ENCODE measurements at regions not wholly inside any gene's neighbourhood (a gene's known extent, or its start where the extent isn't known, plus 50 kb on each side); places are given as distances from the start of the nearest gene placed in this dataset.

- ATAC-seq (no peak), DNase-seq (no peak)
- intact Hi-C loops (cut with DNase I), result no loop called here
- H3K27ac ChIP-seq, result no peak overlapping the region
- TF ChIP-seq CTCF (IDR thresholded peaks at IDR 0.05), result no peak
- no peaks in the 10 kb centered on the region for H3K27me3 ChIP-seq
- 63 to 66% methylated on average over 1 of the region's 1 CpG for WGBS, 2 donors
- no peaks in the 10 kb centered on the region for H3K9me3 ChIP-seq
- no peak overlapping the region for H3K4me3 ChIP-seq
- peaks cover 0 to 9% (median 0%) of the 10 kb centered on the region in 9 donors for H3K4me1 ChIP-seq
- no peaks in the 10 kb centered on the region for H3K36me3 ChIP-seq
Measured at GRCh38 chr12:58419905-58420304, 478.5 kb downstream of the ATP23 start.

GRCh38 chr12:58420503-58420902, 479.1 kb downstream of the ATP23 start:
- no peaks in the 10 kb centered on the region for H3K27me3 ChIP-seq
- H3K27ac ChIP-seq, result no peak overlapping the region
- 70 to 81% methylated on average over 4 of the region's 4 CpGs for WGBS, 2 donors
- intact Hi-C loops (cut with DNase I), result no loop called here
- TF ChIP-seq CTCF (IDR thresholded peaks at IDR 0.05), result no peak
- H3K9me3 ChIP-seq, result no peaks in the 10 kb centered on the region
- H3K4me3 ChIP-seq, result no peak overlapping the region
- H3K36me3 ChIP-seq, result no peaks in the 10 kb centered on the region
- ATAC-seq, result no peak
- DNase-seq, result no peak
- H3K4me1 ChIP-seq, result peaks cover 0 to 10% (median 6%) of the 10 kb centered on the region in 9 donors

- no peaks in the 10 kb centered on the region for H3K36me3 ChIP-seq
- no peaks in the 10 kb centered on the region for H3K27me3 ChIP-seq
- peaks cover 0 to 21% (median 10%) of the 10 kb centered on the region in 9 donors for H3K4me1 ChIP-seq
- 78 to 98% methylated on average over 3 of the region's 3 CpGs for WGBS, 2 donors
- intact Hi-C loops (cut with DNase I), result no loop called here
- H3K9me3 ChIP-seq, result no peaks in the 10 kb centered on the region
- no peak overlapping the region for H3K27ac ChIP-seq
- no peak for TF ChIP-seq CTCF (IDR thresholded peaks at IDR 0.05)
- H3K4me3 ChIP-seq, result no peak overlapping the region
- DNase-seq (no peak), ATAC-seq (no peak)
Measured at GRCh38 chr12:58421990-58422389, 480.6 kb downstream of the ATP23 start.

GRCh38 chr12:58424735-58425392, 483.5 kb downstream of the ATP23 start:
- WGBS, 2 donors, result 49 to 63% methylated on average over 1 of the region's 1 CpG
- peak overlapping the region in 1 of 10 donors; percentile 62 for H3K27ac ChIP-seq
- no peaks in the 10 kb centered on the region for H3K36me3 ChIP-seq

More at GRCh38 chr12:58424735-58425392, 483.5 kb downstream of the ATP23 start:
- intact Hi-C loops (cut with DNase I), result no loop called here
- Histone ChIP-seq H3K4me1 (peaks cover 0 to 21% (median 10%) of the 10 kb centered on the region in 9 donors), H3K27me3 (no peaks in the 10 kb centered on the region), H3K9me3 (peaks cover 0 to 13% (median 0%) of the 10 kb centered on the region in 11 donors), H3K4me3 (no peak overlapping the region)
- TF ChIP-seq CTCF (IDR thresholded peaks at IDR 0.05), result no peak
- DNase-seq (no peak), ATAC-seq (no peak)
